C4-2B (cell line): ENCODE measurements at regions not wholly inside any gene's neighbourhood (a gene's known extent, or its start where the extent isn't known, plus 50 kb on each side); places are given as distances from the start of the nearest gene placed in this dataset.
A peak's percentile ranks its signal among the peaks of the same experiment; 100 is the strongest.
"Not testable (repeated sequence)": the region's sequence is repeated elsewhere in the genome, so short reads cannot be mapped to it uniquely, and the experiment has no call there.

Experiments
- H3K27ac ChIP-seq: fragments of 450-650 bp; 2 replicates; pipeline ENCODE4 v1.5.1; 2017
- CTCF ChIP-seq: fragments of 450-650 bp; conservative IDR thresholded peaks from 2 replicates; pipeline ENCODE4 v1.5.1; 2017; ENCODE audit warnings: mild to moderate bottlenecking
- ZFX ChIP-seq: fragments of 450-650 bp; IDR thresholded peaks from 2 replicates; pipeline ENCODE4 v1.6.1; 2017

GRCh38 chr11:4315292-4315691 lies 52.9 kb downstream of the OR52B4 start:
- H3K27ac ChIP-seq, result not testable (repeated sequence)

DNA sequence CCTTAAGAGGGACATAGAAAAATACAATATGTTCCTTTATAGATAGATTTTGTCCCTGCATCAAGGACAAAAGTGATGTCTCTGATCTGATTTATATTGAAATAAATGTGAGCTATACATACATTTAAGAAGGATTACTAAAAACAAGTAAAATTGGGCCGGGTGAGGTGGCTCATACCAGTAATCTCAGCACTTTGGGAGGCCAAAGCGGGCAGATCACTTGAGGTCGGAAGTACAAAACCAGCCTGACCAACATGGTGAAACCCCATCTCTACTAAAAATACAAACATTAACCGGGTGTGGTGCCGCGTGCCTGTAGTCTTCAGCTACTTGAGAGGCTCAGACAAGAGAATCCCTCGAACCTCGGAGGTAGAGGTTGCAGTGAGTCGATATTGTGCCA lies 91.0 kb downstream of the OR52B4 start:
- H3K27ac ChIP-seq, result not testable (repeated sequence)

DNA sequence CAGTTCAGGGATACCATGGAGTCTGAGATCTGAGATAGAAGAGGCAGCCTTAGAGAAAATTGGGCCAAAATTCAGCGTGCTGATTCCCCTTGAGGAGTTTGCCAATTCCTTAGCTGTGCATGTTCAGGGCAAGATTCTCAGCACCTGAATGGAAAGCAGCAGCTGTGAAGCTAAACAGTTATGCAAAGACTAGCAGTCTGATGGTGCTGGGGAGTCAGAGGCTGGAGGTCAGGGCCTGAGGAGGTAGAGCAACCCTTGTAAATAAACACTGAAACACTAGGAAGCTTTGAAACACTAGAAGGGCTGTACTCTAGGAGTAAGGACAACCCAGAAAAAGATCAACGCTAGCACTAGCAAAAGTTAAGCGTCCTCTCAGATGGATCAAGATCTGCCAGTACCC lies 117.1 kb downstream of the OR52B4 start:
- H3K27ac ChIP-seq, result not testable (repeated sequence)

GRCh38 chr11:4249475-4249874 lies 118.7 kb downstream of the OR52B4 start:
- not testable (repeated sequence) for H3K27ac ChIP-seq

DNA sequence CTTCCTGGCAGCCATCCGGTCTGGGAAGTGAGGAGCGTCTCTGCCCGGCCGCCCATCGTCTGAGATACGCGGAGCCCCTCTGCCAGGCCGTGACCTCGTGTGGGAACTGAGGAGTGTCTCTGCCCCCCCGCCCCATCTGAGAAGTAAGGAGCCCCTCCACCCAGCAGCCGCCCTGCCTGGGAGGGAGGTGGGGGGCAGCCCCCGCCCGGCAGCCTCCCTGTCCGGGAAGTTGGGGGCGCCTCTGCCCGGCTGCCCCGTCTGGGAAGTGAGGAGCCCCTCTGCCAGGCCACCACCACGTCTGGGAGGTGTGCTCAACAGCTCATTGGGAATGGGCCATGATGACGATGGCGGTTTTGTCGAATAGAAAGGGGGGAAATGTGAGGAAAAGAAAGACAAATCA lies 130.4 kb downstream of the OR52B4 start:
- not testable (repeated sequence) for H3K27ac ChIP-seq

- not testable (repeated sequence) for H3K27ac ChIP-seq
Measured at GRCh38 chr11:4218857-4219256, 124.3 kb downstream of the RRM1 start.

- H3K27ac ChIP-seq, result no peak overlapping the region
Measured at GRCh38 chr11:4213746-4214145, 119.1 kb downstream of the RRM1 start.

DNA sequence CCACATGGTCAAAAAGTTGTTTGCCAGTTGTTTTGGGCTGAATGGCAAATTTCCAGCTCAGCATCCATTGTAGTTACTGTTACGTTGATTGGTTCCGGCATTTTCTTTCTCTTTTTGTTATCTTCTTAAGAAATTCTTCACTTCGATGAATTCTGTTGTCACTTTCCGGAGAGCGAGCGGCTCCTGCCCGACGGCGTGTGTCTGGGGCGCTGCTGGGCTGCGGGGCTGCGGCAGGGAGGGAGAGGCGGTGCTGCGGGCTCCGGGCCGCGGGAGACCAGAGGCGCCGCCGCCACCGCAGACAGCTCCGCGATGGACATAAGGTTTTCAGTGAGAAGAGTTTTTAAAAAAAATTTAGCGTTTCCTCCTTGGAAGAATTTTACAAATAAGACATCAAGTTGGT lies 117.4 kb downstream of the RRM1 start:
- no peak for TF ChIP-seq ZFX
- TF ChIP-seq CTCF, result no peak
- no peak overlapping the region for H3K27ac ChIP-seq

More at GRCh38 chr11:4213746-4214145, 119.1 kb downstream of the RRM1 start:
- TF ChIP-seq CTCF (no peak), ZFX (no peak)

GRCh38 chr11:4203603-4204360 lies 109.2 kb downstream of the RRM1 start:
- no peak for TF ChIP-seq ZFX
- peak; percentile 14; the same call in 1 of the 2 replicates for TF ChIP-seq CTCF
- no peak overlapping the region for H3K27ac ChIP-seq

DNA sequence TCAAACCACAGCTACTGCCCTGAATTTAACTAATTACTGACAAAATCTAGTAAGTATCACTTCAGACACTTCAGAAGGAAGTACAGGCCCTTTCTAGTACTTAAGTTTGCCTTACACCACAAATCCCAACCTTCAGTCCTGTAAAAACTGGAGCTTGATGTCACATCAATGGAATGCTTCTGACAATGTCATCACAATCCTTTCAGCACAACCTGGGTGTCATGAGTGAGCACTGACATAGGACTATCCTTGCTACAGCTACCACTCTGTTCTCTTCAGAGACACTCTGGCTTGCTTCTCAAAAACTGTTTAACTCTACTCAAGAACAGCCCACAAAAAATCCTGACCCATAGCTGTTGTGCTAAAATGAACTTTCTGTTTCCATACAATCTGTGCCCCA lies 108.2 kb downstream of the RRM1 start:
- no peak overlapping the region for H3K27ac ChIP-seq
- TF ChIP-seq ZFX, result no peak
- TF ChIP-seq CTCF, result no peak

GRCh38 chr11:4197112-4197511 lies 102.5 kb downstream of the RRM1 start:
- no peak overlapping the region for H3K27ac ChIP-seq
- no peak for TF ChIP-seq ZFX
- no peak for TF ChIP-seq CTCF
